Smooth muscle cell (in vitro differentiated cells): ENCODE measurements at regions not wholly inside any gene's neighbourhood (a gene's known extent, or its start where the extent isn't known, plus 50 kb on each side); places are given as distances from the start of the nearest gene placed in this dataset.

Experiments
- DNase-seq: peaks from one replicate; lab custom pipeline; 2025; ENCODE audit not compliant: unreplicated experiment; lab: John Stamatoyannopoulos, UW
- H2AFZ ChIP-seq: fragments of 200-600 bp; sonication (generic); 2 replicates; pipeline ENCODE4 v1.6.0; 2016; ENCODE audit warnings: antibody characterized with exemption, low read depth, mild to moderate bottlenecking
- H3F3A ChIP-seq: fragments of 200-600 bp; sonication (generic); 2 replicates; pipeline ENCODE4 v1.6.0; 2017; ENCODE audit warnings: antibody characterized with exemption, low read depth
- H3K27ac ChIP-seq: fragments of 200-600 bp; sonication (generic); 2 replicates; pipeline ENCODE4 v1.5.1; 2016; ENCODE audit warnings: low read depth, mild to moderate bottlenecking
- H3K27me3 ChIP-seq: fragments of 200-600 bp; sonication (generic); 2 replicates; pipeline ENCODE4 v1.6.1; 2016; ENCODE audit warnings: low read depth, mild to moderate bottlenecking
- H3K36me3 ChIP-seq: fragments of 200-600 bp; sonication (generic); 2 replicates; pipeline ENCODE4 v1.5.1; 2016; ENCODE audit warnings: low read depth
- H3K4me1 ChIP-seq: fragments of 200-600 bp; sonication (generic); 2 replicates; pipeline ENCODE4 v1.5.1; 2016; ENCODE audit warnings: low read depth
- H3K4me2 ChIP-seq: fragments of 200-600 bp; sonication (generic); 2 replicates; pipeline ENCODE4 v1.6.0; 2016; ENCODE audit warnings: mild to moderate bottlenecking
- H3K4me3 ChIP-seq: fragments of 200-600 bp; sonication (generic); 2 replicates; pipeline ENCODE4 v1.5.1; 2016; ENCODE audit warnings: mild to moderate bottlenecking
- H3K79me2 ChIP-seq: fragments of 200-600 bp; sonication (generic); 2 replicates; pipeline ENCODE4 v1.6.0; 2016; ENCODE audit warnings: low read depth, mild to moderate bottlenecking
- H3K9ac ChIP-seq: fragments of 200-600 bp; sonication (generic); 2 replicates; pipeline ENCODE4 v1.6.0; 2016; ENCODE audit warnings: low read depth
- H3K9me3 ChIP-seq: fragments of 200-600 bp; sonication (generic); replicated peaks from 2 replicates; pipeline ENCODE4 v1.5.1; 2016; ENCODE audit warnings: low read depth
- H4K20me1 ChIP-seq: fragments of 200-600 bp; sonication (generic); 2 replicates; pipeline ENCODE4 v1.6.0; 2016; ENCODE audit warnings: low read depth
- WGBS: methylation state at CpG from one replicate; pipeline ENCODE4 v1.1.7; 2016; ENCODE audit warnings: low lambda C conversion rate; 5-methylcytosine and 5-hydroxymethylcytosine counted together
- TF ChIP-seq, protein P1 (sequence below): fragments of 200-600 bp; sonication (generic); IDR thresholded peaks from 2 replicates; pipeline ENCODE4 v1.5.1; 2017; ENCODE audit warnings: borderline replicate concordance, mild to moderate bottlenecking, antibody characterized with exemption; ENCODE audit not compliant: insufficient read depth, poor library complexity, severe bottlenecking

DNA sequence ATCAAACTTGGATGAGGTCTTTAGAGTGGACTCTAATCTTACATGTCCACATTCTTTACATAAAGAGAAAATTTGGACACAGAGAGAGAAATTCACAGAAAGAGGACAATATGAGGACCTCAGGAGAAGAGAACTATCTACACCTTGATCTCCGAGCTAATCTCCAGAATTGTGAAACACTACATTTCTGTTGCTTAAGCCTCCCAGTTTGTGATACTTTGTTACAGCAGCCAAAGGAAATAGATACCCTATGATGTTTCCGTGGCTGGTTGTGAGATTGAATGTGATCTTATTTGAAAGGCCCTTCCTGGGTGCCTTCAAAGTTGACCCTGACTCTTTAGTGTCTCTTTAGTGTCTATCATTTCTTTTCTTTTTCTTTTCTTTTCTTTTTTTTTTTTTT, 326.1 kb upstream of the CLNK start:
- Histone ChIP-seq H2AFZ (no peak overlapping the region), H4K20me1 (no peaks in the 10 kb centered on the region), H3K27me3 (no peaks in the 10 kb centered on the region), H3K9ac (no peak overlapping the region), H3F3A (no peaks in the 10 kb centered on the region), H3K4me1 (peaks cover 9% of the 10 kb centered on the region), H3K4me3 (no peak overlapping the region), H3K79me2 (no peaks in the 10 kb centered on the region), H3K9me3 (no peaks in the 10 kb centered on the region), H3K36me3 (no peaks in the 10 kb centered on the region), H3K27ac (no peak overlapping the region), H3K4me2 (no peak overlapping the region)
- WGBS: 98% methylated on average over 2 of the region's 2 CpGs
- DNase-seq: no peak
- TF ChIP-seq, protein P1, sequence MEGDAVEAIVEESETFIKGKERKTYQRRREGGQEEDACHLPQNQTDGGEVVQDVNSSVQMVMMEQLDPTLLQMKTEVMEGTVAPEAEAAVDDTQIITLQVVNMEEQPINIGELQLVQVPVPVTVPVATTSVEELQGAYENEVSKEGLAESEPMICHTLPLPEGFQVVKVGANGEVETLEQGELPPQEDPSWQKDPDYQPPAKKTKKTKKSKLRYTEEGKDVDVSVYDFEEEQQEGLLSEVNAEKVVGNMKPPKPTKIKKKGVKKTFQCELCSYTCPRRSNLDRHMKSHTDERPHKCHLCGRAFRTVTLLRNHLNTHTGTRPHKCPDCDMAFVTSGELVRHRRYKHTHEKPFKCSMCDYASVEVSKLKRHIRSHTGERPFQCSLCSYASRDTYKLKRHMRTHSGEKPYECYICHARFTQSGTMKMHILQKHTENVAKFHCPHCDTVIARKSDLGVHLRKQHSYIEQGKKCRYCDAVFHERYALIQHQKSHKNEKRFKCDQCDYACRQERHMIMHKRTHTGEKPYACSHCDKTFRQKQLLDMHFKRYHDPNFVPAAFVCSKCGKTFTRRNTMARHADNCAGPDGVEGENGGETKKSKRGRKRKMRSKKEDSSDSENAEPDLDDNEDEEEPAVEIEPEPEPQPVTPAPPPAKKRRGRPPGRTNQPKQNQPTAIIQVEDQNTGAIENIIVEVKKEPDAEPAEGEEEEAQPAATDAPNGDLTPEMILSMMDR: no peak

DNA sequence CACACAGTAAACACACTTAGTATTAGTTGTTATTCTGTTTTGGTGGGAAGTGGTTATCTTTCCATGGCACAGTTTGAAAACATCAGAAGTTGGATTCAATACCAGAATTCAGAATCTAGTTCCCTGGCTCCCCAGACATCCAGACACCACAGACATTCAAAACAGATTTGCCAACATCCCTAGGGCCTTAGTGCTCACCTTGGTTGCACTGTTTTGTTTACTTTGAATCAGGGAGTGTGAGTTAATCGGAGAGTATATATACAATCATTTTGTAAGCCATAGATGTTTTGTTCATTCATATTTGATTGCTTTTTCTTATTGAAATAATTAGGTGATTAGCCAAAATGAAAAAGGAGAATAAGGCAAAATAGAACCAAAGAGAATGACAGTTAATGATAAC, 324.7 kb upstream of the CLNK start:
- WGBS: 97% methylated on average over 1 of the region's 1 CpG

DNA sequence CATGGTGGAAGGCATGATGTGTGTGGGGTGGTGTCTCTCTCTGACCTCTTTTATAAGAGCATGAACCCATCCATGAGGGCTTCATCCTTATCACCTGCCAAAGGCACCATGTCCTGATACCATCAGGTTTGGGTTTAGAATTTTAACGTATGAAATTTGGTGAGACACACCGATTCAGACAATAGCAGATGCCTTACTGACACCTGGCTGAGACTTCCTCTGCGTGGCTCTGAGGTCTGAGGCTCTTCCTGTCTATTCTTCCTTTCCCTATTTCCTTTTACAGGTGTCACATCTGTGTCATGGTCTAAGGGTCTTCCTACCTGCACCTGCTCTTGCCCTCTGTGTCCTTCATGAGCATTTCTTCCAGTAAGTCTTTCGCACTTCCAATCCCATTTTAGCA, 320.7 kb upstream of the CLNK start:
- Histone ChIP-seq H4K20me1 (no peaks in the 10 kb centered on the region), H3K27ac (no peak overlapping the region), H3F3A (no peaks in the 10 kb centered on the region), H3K36me3 (no peaks in the 10 kb centered on the region), H3K9me3 (no peaks in the 10 kb centered on the region), H3K9ac (no peak overlapping the region), H3K27me3 (no peaks in the 10 kb centered on the region), H3K4me1 (no peaks in the 10 kb centered on the region), H3K79me2 (no peaks in the 10 kb centered on the region), H2AFZ (no peak overlapping the region), H3K4me2 (no peak overlapping the region), H3K4me3 (no peak overlapping the region)
- WGBS: 89% methylated on average over 4 of the region's 4 CpGs
- TF ChIP-seq, protein P1: no peak
- DNase-seq: no peak

More for the DNA sequence above, 324.7 kb upstream of the CLNK start:
- H3K27ac ChIP-seq: no peak overlapping the region
- no peaks in the 10 kb centered on the region for H3F3A ChIP-seq
- no peaks in the 10 kb centered on the region for H4K20me1 ChIP-seq
- no peak for DNase-seq
- H3K27me3 ChIP-seq: no peaks in the 10 kb centered on the region
- H3K9ac ChIP-seq: no peak overlapping the region
- peaks cover 9% of the 10 kb centered on the region for H3K4me1 ChIP-seq
- no peaks in the 10 kb centered on the region for H3K36me3 ChIP-seq
- TF ChIP-seq, protein P1: no peak
- H3K9me3 ChIP-seq: no peaks in the 10 kb centered on the region
- no peak overlapping the region for H3K4me3 ChIP-seq
- H3K4me2 ChIP-seq: no peak overlapping the region
- no peaks in the 10 kb centered on the region for H3K79me2 ChIP-seq
- no peak overlapping the region for H2AFZ ChIP-seq

DNA sequence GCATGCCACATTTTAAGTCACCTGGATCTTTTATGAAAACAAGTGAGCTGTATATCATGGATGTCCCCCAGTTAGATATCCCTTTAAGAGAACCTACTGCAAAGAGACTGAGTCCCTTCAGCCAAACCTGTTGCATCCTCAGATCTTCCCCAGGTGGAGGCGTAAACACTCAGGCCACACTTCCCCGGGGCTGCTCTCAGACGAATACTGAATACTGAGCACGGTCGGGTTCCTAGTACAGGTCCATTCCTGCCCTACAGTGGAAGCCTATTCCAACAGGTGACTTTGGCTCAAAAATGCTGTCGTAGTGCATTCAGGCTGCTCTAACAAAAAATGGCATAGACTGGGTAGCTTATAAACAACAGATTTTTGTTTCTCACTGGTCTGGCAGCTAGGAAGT, 320.2 kb upstream of the CLNK start:
- Histone ChIP-seq H3K9me3 (no peaks in the 10 kb centered on the region), H3K4me2 (no peak overlapping the region), H3K79me2 (no peaks in the 10 kb centered on the region), H3F3A (no peaks in the 10 kb centered on the region), H3K9ac (no peak overlapping the region), H3K36me3 (no peaks in the 10 kb centered on the region), H3K27ac (no peak overlapping the region), H3K27me3 (no peaks in the 10 kb centered on the region), H2AFZ (no peak overlapping the region), H3K4me1 (no peaks in the 10 kb centered on the region), H3K4me3 (no peak overlapping the region), H4K20me1 (no peaks in the 10 kb centered on the region)
- no peak for DNase-seq
- TF ChIP-seq, protein P1: no peak
- WGBS: 86% methylated on average over 6 of the region's 6 CpGs
